A172 (cell line): ENCODE measurements at regions not wholly inside any gene's neighbourhood (a gene's known extent, or its start where the extent isn't known, plus 50 kb on each side); places are given as distances from the start of the nearest gene placed in this dataset.
A peak's percentile ranks its signal among the peaks of the same experiment; 100 is the strongest.

Experiments
- DNase-seq: peaks from one replicate; pipeline ENCODE4 v3.0.0-alpha.2; 2015; ENCODE audit warnings: low spot score

DNA sequence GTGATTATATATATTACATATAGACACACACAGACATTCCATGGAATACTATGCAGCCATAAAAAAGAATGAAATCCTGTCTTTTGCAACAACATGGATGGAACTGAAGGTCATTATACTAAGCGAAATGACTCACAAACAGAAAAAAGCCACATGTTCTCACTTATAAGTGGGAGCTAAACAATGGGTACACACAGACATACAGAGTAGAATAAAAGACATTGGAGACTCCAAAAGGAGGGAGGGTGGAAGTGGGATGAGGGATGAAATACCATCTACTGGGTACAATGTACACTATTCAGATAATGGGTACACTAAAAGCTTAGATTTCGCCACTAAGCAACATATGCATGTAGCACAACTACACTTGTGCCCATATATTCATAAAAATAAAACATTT lies 170.0 kb upstream of the RGMB start:
- DNase-seq: no peak

DNA sequence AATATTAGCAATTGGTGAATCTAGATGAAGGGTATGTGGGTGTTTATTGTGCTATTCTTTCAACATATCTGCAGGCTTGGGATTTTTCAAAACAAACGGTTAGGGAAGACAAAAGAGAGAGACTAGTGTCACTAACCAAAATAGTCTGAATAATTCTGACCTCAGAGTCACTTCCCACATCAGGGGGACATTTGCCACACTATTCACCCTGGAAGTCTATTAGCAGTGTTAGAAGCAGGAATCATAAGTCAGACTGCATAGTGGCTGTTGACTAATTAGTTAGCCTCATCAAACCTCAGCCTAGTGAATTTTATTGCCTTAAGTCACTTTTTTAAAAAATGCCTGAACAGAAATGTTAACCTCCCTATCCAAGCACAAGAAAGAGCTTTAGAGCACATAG lies 169.2 kb upstream of the RGMB start:
- no peak for DNase-seq

DNA sequence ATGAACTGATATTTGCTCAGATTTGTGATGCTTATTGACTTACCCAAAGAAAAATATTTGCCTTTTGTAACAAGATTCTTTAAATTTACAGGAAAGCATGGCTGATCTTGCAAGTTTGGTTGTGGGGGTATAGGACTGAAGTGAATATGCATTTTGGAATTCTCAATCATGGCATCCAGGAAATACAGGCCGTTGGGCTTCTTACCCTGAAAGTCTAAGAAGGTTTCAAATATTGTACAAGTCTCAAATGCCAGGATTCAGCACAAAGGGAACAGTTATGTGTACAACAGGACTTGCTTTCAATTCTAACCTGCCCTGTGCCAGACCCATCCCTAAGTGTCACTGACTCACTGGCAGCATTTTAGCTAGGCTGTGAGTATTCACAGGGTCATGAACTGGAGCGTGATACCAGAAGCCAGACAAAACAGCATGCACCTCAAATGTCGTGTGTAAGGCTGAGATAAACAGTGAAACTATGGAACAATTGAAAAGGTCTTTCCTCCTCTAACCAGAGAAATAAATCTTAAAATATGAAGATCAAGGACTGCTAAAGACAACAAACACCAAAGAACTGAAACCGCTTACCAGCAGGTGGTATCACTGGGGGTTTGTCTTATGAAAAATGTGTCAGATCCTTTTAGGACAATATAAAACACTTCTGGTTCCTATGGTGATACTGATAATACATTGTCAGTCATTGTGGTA lies 168.6 kb upstream of the RGMB start:
- DNase-seq: peak; percentile 4

DNA sequence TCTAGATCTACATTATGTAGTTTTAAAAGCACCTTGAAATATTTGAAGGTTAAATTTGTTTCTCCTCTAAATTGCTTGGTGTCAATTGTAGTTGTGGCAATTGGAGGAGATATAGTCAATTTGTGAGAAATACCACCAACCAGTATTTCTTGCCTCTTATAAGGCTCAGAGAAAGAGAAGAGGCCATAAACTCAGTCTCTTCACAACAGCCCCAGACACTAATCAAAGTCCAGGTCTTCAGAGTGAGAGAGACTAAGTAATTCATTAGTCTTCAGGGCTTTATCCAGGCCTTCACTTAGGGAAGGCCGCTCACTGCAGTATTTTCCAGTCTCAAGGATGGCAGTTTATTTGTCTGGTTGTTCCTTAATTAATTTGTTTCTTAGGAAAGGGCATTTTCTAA lies 168.0 kb upstream of the RGMB start:
- DNase-seq: no peak

DNA sequence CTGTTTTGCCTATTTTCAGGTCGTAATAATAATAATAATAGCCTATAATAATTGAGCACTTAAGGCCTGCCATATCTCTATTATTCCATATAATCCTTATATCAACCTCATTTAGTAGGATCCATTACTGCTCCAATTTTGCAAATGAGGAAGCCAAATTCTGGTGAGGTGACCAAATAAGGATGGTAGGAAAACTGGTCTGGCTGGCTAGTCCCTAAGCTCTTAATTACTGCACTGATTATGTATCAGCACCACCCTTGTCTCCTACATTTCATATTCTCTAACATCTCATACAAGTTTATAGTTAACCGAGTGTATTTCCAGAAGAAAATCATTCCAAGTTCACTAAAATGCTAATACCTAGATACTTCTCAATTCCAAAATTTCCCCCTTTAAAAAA lies 166.5 kb upstream of the RGMB start:
- no peak for DNase-seq

DNA sequence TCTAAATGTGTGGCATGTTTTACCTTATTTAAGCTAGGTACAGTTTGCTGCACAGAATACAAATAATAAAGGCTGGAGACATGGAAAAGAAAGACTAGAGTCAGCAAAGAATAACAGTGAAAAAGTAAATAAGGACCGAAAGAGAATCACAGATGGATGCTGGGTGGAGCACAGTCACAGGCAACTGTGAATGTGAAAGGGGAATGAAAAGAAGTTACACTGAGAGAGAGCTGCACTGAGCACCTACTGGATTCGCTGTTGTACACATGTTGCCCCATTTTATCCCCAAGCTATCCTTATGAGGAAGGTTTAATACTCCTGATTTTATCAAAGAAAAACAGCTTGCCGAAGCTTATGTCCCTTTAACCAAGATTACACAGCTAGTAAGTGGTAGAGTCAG lies 165.4 kb upstream of the RGMB start:
- DNase-seq: no peak

DNA sequence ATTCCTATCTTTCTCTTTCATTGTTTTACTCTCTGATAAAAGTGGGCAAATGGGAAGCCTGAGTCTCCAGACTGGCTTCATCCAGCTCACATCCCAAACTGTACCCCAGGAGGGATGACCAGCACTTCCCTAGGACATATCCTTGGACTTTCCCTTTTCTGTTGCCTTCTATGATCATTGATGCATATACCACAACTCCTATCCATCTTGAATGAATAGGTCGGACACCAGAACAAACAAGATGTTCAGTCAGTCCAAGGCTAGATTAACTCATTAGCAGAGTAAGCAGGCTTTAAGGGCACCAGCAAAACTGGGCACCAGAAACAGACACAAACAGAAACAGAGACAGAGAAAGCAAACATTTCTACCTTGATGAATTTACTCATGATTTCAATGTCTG lies 159.1 kb upstream of the RGMB start:
- DNase-seq: no peak

DNA sequence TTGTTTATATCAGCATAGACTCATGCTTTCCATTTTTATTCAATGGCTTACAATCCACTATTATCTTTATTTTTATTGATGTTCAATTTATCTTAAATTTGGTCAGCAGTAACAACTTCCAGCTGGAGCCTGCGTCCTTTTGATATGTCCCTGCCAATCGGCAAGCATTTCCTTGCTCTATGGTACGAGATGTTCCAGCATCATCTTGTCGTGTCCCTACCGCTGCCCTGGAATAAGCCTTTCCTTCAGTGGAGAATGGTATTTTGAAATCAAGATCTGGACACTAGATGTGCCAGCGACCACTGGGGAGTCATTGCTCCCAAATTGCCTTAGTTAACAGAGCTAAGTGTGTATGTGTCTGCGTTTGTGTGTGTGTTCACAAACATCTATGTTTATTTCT lies 151.6 kb upstream of the RGMB start:
- no peak for DNase-seq

DNA sequence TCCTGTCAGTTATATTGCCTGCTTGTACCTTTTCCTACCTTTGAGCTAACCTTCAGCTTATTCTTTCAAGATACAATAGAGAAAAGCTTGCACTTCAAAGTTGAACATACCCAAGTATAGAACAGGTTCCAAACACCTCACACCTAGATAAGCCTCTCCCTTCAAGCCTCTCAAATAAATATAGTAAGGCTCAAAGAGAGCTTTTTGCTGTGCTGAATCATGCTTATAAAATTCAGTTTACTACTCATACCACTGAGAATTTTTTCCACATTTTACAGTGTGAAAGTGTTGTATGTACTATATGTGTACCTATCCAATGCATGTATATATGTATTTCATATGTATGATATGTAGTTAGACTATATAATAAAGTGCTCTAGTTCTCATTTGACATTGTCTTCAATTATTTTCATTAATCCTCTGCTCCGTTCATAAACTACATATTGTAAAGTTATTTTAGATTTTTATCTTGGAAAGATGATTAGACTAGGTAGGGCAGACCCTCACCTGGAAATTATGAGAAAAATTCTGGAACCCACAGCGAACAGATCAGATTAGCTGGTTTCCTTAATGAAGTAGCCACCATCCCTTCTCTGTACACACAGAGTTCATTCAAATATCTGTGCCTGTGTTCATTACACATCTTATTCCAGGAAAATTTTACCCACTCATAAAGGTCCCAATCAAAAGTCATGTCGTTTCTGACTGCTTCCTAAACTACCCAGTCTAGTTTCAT lies 149.2 kb upstream of the RGMB start:
- no peak for DNase-seq

DNA sequence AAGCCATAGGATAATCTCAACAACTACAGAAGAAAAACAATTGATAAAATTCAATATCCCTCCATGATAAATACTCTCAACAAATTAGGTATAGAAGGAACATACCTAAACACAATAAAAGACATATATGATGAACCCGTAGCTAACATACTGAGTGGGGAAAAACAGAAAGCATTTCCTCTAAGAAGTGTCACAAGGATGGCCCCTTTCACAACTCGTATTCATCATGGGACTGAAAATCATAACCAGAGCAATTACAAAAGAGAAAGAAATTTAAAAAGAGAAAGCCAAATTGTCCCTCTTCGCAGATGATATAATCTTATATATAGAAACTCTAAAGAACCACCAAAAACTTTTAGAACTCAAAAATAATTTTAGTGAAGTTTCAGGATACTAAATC lies 146.3 kb upstream of the RGMB start:
- DNase-seq: no peak

DNA sequence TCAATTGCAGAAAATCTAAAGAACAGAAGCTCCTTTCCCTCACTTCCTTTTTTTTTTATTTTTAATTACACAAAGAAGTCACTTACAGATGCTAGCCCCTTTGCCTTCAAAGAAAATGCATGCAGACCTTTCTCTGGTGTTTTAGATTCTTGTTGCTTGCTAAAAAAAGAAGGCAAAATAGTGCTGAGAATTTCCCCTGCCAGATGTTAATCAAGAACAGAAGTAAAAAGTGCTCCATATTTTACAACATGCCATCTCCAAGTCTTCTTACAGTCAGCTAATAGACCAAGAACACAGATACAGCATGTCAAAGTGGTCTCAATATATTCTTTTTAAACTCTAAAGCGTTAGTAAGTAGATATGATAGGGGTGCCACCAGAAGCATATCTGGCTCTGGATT lies 142.8 kb upstream of the RGMB start:
- no peak for DNase-seq

DNA sequence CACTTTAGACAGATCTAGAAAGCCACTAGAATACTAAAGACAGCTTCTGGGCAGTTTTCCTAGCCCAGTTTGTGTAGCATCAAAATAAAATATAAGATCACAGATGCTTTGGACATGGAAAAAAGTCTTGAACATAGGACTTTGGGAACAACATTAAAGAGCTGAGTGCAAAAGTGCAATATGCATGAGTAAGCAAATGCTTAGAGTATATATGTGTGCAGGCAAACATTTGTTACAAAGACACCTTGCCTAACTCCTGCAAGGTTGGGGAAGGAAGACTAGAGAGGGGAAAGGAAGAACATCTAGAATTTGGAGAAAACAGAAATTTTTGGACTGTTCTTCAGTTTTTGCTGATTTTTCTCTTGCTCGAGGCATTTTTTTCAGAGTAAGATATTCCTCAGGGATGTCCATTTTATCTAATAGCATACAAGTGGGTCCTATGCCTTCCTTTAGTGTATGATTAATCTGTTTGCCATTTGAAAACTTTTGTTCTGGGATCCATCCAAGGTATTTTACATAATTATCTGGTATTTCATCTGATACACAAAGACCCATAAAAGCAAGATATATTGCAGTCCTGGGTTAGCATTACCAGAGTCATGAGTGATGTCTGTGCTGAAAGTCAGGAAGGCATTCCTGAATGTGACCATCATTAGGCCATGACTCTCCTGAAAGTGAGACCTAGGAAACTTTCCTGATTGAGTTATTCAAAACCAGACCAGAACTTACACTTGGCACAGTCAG lies 142.0 kb upstream of the RGMB start:
- DNase-seq: peak; percentile 94

DNA sequence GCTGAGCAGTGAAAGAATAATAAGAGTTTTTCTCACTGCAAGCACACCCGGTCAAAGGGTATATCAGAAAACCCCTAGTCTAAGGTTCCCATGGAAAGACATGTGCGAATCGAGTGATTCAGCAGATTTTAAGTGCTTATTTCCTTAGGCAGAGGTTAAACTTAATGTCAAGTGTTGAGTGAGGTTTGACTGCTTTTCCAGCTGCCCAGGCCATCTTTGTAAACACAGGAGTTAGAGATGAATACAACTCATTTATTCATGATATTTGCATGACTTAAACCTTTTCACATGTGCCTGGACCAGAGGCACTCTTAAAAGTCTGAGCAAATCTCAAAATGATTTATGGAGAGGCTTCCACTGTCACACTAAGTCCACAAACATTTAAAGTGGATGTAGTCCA lies 137.8 kb upstream of the RGMB start:
- peak; percentile 69 for DNase-seq

DNA sequence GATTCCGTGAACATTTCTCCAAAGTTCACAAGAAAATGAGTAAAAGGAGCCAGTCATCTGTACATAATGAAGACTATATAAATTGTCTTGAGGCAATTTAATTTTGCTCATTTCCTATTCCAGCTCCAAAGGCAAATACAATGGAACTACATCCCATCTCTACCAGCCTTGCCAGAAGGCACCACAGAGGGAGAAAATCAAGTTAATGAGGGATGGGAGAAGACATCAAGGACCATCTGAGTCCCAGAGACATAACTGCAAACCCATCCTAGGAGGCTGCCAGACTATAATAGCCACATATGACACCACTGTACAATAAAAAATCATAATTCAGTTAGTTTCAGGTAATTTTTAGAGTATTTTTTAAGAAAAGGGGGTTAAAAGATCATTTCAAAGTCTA lies 136.3 kb upstream of the RGMB start:
- no peak for DNase-seq

DNA sequence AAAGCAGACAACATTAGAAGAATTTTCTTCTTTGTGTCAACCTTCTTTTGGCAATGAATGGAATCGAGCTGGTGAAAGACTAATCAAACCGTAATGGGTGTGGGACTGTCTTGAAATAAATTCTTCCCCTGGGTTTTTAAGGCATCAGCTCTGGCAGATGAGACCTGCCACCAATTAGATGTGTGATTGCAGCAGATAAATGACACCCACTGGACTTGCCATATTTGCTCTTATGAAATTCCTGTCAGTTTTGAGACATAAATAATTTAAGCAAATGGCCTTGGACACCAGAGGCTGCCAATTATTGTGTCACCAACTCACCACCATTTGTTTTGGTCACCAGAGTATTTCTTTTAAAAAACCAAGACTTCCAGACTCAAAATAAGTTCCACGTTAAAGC lies 135.9 kb upstream of the RGMB start:
- DNase-seq: no peak

DNA sequence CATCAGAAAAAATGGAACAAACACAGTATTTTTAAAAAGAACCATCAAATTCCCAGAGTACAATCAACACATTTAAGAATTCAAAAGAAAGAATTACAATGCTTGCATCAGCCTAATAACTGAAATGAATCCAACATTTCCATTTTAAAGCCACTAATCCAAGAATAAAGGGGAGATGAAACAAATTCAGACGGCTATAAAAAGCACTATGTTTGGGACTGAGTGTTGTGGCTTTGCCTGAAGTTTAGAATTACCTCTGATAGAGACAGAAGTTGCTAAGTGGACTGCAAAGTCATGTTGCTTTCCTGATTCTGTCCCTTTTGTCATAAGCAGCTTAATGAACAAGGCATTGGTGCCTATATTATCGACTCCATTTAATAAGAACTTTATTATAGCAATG lies 135.4 kb upstream of the RGMB start:
- no peak for DNase-seq

DNA sequence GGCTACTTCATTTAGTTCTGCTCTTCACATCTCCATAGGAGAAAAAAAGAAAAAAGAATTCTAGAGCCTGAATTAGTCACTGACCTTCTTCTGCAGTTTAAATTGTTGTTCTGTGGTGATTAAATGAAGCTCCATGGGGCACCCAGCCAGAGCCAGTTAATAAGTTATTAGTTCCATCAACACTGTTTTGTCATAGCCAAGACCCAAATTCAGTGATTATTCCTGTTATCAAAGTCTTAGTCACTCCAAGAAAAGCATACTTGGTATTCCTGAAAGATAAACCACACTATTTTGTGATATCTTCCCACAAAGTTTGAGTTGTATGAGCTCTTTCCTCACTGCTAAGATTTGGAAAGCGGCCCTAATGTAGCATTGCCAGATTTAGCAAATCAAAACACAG lies 134.8 kb upstream of the RGMB start:
- DNase-seq: peak; percentile 87

DNA sequence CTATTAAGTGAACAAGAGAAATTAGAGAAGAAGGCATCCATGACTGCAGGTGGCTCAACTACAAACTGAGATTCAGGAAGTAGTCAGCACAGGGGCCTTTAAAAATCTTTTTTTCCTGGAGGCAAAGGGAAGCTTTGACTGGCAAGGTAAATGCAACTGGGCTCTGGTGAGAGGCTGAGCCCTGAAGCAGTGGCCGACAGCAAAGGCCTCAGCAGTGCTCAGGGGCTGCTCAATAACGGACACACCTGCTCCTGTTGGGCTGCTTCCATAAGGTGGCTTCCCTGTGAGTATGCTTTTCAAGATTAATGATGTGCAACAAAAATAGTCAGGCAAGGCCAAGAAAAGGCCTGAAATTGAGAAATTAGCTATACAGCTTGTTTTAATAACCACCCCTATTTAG lies 134.2 kb upstream of the RGMB start:
- DNase-seq: no peak

DNA sequence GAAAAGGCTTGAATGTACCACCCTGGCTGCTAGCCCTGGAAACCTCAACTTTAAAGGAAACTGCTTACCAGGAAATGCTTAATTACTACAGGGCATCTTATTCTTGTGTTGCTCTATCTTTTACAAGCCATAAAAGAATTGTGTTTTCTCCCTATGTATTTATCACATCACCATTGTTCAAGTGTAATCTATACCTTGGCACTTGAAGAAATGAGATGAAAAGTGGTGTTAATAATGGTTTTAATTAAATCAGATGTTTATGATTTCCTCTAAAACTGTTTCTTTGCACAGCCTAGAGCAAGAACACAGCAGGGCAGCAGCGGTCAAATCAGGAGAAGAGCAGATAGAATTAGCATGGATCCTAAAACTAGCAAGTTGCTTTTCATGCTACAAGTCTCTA lies 131.8 kb upstream of the RGMB start:
- no peak for DNase-seq

DNA sequence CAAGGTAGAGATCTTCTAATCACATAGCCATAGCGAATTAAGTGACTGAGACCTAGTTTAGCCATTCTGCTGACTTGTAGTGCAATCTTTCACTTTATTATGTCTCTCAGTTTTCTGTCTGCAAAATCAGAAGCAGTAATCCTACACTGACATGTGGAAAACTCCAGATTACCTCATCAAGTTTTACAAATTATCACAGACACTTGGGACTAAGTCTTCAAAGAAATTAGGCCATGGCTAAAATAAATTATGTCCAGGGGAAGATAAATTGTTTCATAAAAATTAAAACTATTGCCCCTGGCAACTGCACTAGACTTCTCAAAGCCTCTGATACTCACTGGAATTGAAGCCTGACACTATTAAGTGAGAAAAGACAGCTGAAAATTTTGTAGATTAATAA lies 129.9 kb upstream of the RGMB start:
- DNase-seq: no peak

DNA sequence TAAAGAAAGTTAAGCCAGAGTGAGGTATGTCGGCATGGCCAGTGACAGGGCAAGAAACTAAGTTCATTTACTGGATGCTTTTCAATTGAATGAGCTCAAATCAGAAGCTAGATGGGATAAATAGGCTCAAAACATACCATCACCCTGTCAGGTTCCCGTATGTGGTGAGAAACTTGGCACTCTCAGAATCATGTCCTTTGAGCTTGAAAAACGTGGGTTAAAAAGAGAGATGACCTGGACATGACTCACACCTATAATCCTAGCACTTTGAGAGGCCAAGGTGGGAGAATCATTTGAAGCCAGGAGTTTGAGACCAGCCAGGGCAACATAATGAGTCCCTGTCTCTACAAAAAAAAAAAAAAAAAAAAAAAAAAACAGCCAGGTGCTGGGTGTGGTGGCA lies 121.7 kb upstream of the RGMB start:
- peak; percentile 23 for DNase-seq

DNA sequence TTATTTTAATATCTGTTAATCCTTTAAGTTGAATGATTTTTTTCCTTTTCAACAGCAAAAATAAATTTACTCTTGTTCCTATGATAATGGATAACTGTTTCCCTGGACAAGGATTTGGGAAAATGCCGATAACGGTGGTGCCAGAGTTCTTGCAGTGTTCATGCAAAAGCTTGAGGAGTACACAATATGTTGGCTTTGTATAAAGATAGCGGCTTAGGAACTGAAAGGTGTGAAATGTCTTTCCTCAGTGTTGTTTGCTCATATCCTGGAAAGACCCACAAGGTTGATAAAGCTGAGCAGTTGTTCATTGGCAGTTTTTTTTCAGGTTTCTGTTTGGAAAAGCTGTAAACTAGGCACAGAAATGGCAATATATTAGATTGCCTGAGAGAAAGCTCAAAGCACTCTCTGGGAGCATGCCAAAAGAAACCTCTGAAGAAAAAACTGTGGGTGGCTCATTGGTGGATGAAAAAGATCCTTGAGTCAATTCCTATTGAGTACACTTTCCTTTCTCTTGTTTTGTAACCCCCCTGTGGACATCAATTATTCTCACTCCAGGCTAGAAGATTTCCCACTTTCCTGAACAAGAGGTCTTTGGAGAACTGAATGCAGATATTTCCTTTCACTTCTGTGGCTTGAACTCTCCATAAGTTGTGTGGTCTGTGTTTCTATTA lies 117.2 kb upstream of the RGMB start:
- DNase-seq: no peak

DNA sequence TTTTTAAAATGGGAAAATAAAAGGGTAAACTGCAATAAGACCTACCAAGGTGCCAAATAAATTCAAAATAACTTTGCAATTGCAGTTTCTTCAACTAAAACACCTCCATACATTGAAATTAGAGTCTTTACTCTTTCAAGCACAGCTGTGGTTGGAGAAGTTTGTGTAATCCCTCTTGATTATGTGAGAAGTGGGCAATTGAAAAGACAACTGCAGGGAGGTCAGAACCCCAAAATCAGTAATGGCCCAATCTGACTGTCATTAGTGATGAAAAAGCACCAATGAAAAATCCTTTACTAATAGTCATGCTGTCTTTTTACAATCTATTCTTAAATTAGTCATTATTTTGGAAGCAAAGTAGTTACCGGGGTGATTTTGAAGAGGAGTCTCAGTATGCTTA lies 116.7 kb upstream of the RGMB start:
- no peak for DNase-seq
